ENCODE measurements at regions not wholly inside any gene's neighbourhood (a gene's known extent, or its start where the extent isn't known, plus 50 kb on each side); places are given as distances from the start of the nearest gene placed in this dataset.
"Not testable (repeated sequence)": the region's sequence is repeated elsewhere in the genome, so short reads cannot be mapped to it uniquely, and the experiment has no call there.

DNA sequence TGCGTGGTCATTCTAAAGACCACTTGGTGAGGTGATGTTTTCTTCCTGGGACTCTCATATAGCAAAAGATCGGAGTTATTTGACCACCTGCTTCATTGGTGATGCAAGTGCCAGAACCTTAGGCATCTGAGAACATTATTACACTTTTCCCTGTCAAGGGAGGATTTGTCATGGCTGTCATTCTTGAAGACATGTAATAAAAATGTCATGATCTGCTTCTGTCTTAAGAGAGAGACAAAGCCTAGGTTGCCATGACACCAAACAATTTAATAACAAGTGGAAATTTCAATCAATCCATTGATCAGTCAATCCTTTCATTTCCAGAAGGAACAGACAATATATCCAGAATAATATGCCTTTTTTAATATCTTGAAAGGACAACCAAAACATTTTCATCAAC lies 97.9 kb upstream of the OR13H1 start:
- no peak overlapping the region for H3K4me3 ChIP-seq
- no peak overlapping the region for H3K4me2 ChIP-seq (ENCODE audit: control insufficient read depth, insufficient read depth)
- no peak overlapping the region for H3K9ac ChIP-seq (ENCODE audit: control insufficient read depth, insufficient read depth, low read length)
- in situ Hi-C loops (cut with MboI) (no loop called here), intact Hi-C loops (cut with micrococcal nuclease; ENCODE audit: unreplicated experiment) (no loop called here)
- H3K4me1 ChIP-seq (ENCODE audit: control insufficient read depth, insufficient read depth, low read length): no peaks in the 10 kb centered on the region
- CTCF ChIA-PET: no interaction called here
- H3K27ac ChIP-seq (ENCODE audit: control insufficient read depth, insufficient read depth): no peak overlapping the region
- SMC1A ChIA-PET (ENCODE audit: uncharacterized antibody, unreplicated experiment): no interaction called here
- H4K20me1 ChIP-seq (ENCODE audit: control insufficient read depth, insufficient read depth): no peaks in the 10 kb centered on the region
- DNase-seq (ENCODE audit: low read depth, low spot score): no peak
- H3K9me3 ChIP-seq (replicated peaks; ENCODE audit: control insufficient read depth, insufficient read depth, low read length): no peaks in the 10 kb centered on the region
- FAIRE-seq: no peak
- no peak for ATAC-seq
- no peaks in the 10 kb centered on the region for H3K36me3 ChIP-seq (ENCODE audit: control insufficient read depth in 2 of 2, insufficient read depth in 2 of 2, low read length in 1 of 2)
- H3K27me3 ChIP-seq (replicated peaks in 1 of 2; ENCODE audit: control insufficient read depth in 2 of 2, insufficient read depth in 2 of 2, low read length in 1 of 2): no peaks in the 10 kb centered on the region
- H3K79me2 ChIP-seq (ENCODE audit: control insufficient read depth, insufficient read depth, low read length): no peaks in the 10 kb centered on the region
- BruUV-seq (replicated peaks): no TSS peak
- TF ChIP-seq TCF3 (IDR thresholded peaks at IDR 0.05; ENCODE audit: borderline replicate concordance, insufficient read depth, low read depth, low read length) (no peak), FOXK2 (IDR thresholded peaks at IDR 0.05) (no peak), CBX5 (IDR thresholded peaks at IDR 0.05; ENCODE audit: low read depth) (no peak), SMC3 (IDR thresholded peaks at IDR 0.05; ENCODE audit: borderline replicate concordance, low read length) (no peak), BACH1 (IDR thresholded peaks at IDR 0.05; ENCODE audit: borderline replicate concordance) (no peak), YBX1 (IDR thresholded peaks at IDR 0.05) (no peak), RB1 (IDR thresholded peaks at IDR 0.05; ENCODE audit: borderline replicate concordance) (no peak)
- 3% methylated on average over 2 of the region's 2 CpGs for WGBS (ENCODE audit: insufficient coverage, insufficient replicate concordance, low lambda C conversion rate, missing lambda C conversion rate)
- no peak overlapping the region for H2AFZ ChIP-seq (ENCODE audit: control insufficient read depth, low read depth, low read length)
- POLR2A ChIA-PET: no interaction called here
- RAD21 ChIA-PET (ENCODE audit: unreplicated experiment): no interaction called here

DNA sequence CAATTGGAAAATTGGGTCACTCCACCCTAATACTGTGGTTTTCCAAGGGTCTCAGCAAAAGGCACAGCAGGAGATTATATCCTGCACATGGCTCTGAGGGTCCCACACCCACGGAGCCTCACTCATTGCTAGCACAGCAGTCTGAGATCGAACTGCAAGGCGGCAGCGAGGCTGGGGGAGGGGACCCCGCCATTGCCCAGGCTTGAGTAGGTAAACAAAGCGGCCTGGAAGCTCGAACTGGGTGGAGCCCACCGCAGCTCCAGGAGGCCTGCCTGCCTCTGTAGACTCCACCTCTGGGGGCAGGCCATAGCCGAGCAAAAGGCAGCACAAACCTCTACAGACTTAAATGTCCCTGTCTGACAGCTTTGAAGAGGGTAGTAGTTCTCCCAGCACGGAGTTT lies 82.0 kb upstream of the OR13H1 start:
- H2AFZ ChIP-seq (ENCODE audit: control insufficient read depth, low read depth, low read length); H3K4me3 ChIP-seq; H3K4me2 ChIP-seq (ENCODE audit: control insufficient read depth, insufficient read depth); H3K4me1 ChIP-seq (ENCODE audit: control insufficient read depth, insufficient read depth, low read length); H3K9me3 ChIP-seq (replicated peaks; ENCODE audit: control insufficient read depth, insufficient read depth, low read length); H3K9ac ChIP-seq (ENCODE audit: control insufficient read depth, insufficient read depth, low read length); H3K27ac ChIP-seq (ENCODE audit: control insufficient read depth, insufficient read depth); DNase-seq (ENCODE audit: low read depth, low spot score); intact Hi-C loops (cut with micrococcal nuclease; ENCODE audit: unreplicated experiment); in situ Hi-C loops (cut with MboI); CTCF ChIA-PET; POLR2A ChIA-PET; ATAC-seq; H3K79me2 ChIP-seq (ENCODE audit: control insufficient read depth, insufficient read depth, low read length); H3K27me3 ChIP-seq (replicated peaks in 1 of 2; ENCODE audit: control insufficient read depth in 2 of 2, insufficient read depth in 2 of 2, low read length in 1 of 2); SMC1A ChIA-PET (ENCODE audit: uncharacterized antibody, unreplicated experiment); FAIRE-seq; BruUV-seq (replicated peaks); H4K20me1 ChIP-seq (ENCODE audit: control insufficient read depth, insufficient read depth); H3K36me3 ChIP-seq (ENCODE audit: control insufficient read depth in 2 of 2, insufficient read depth in 2 of 2, low read length in 1 of 2); RAD21 ChIA-PET (ENCODE audit: unreplicated experiment): not testable (repeated sequence)
- 23% methylated on average over 10 of the region's 10 CpGs for WGBS (ENCODE audit: insufficient coverage, insufficient replicate concordance, low lambda C conversion rate, missing lambda C conversion rate)

DNA sequence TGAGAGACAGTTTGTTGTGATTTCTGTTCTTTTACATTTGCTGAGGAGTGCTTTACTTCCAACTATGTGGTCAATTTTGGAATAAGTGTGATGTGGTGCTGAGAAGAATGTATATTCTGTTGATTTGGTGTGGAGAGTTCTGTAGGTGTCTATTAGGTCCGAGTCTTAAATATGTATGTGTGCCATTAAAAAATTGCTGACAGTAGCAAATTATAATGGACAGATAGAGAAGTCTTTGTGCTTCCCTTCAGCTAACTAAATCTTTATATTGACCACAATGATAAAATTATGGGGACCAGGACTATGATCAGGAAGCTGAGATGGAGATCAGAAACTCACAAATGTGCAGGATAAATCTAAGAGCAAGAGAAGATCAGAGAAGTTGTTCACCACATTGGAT lies 70.1 kb upstream of the OR13H1 start:
- POLR2A ChIA-PET: interaction anchor here (0.8 kb wide), 1 partner anchor 18 kb away, joined by 3 read pairs; no protein-coding TSS in a partner anchor
- SMC1A ChIA-PET (ENCODE audit: uncharacterized antibody, unreplicated experiment); H3K4me3 ChIP-seq; H2AFZ ChIP-seq (ENCODE audit: control insufficient read depth, low read depth, low read length); H3K9me3 ChIP-seq (replicated peaks; ENCODE audit: control insufficient read depth, insufficient read depth, low read length); ATAC-seq; H4K20me1 ChIP-seq (ENCODE audit: control insufficient read depth, insufficient read depth); H3K4me2 ChIP-seq (ENCODE audit: control insufficient read depth, insufficient read depth); CTCF ChIA-PET; H3K4me1 ChIP-seq (ENCODE audit: control insufficient read depth, insufficient read depth, low read length); H3K79me2 ChIP-seq (ENCODE audit: control insufficient read depth, insufficient read depth, low read length); intact Hi-C loops (cut with micrococcal nuclease; ENCODE audit: unreplicated experiment); H3K27ac ChIP-seq (ENCODE audit: control insufficient read depth, insufficient read depth); DNase-seq (ENCODE audit: low read depth, low spot score); H3K27me3 ChIP-seq (replicated peaks in 1 of 2; ENCODE audit: control insufficient read depth in 2 of 2, insufficient read depth in 2 of 2, low read length in 1 of 2); FAIRE-seq; H3K36me3 ChIP-seq (ENCODE audit: control insufficient read depth in 2 of 2, insufficient read depth in 2 of 2, low read length in 1 of 2); H3K9ac ChIP-seq (ENCODE audit: control insufficient read depth, insufficient read depth, low read length); BruUV-seq (replicated peaks); in situ Hi-C loops (cut with MboI); RAD21 ChIA-PET (ENCODE audit: unreplicated experiment): not testable (repeated sequence)
- WGBS (ENCODE audit: insufficient coverage, insufficient replicate concordance, low lambda C conversion rate, missing lambda C conversion rate): 0% methylated on average over 1 of the region's 1 CpG

All from GM12878 (cell line).